IMR-90 (cell line): ENCODE measurements at regions not wholly inside any gene's neighbourhood (a gene's known extent, or its start where the extent isn't known, plus 50 kb on each side); places are given as distances from the start of the nearest gene placed in this dataset.

Experiments used
- ATAC-seq: fragments of 200-7000 bp; cut with Tn5 transposase; 2 replicates; pipeline ENCODE4 v1.9.1; 2020; ENCODE audit warnings: low read depth, mild to moderate bottlenecking, moderate library complexity
- BruUV-seq: library from RNA; stranded (reverse); fragments of 400-500 nt; replicated peaks from 2 replicates; lab custom pipeline; 2021; lab: Mats Ljungman, UMichigan
- CTCF ChIA-PET: fragments of 300-600 bp; formaldehyde crosslinking; extraction: SDS; loops from one replicate; lab custom pipeline; 2021; ENCODE audit warnings: antibody characterized with exemption; lab: Yijun Ruan, JAX
- POLR2A ChIA-PET: fragments of 300-600 bp; sonication (Branson Sonifier 250); formaldehyde crosslinking; loops from one replicate; lab custom pipeline; 2022; ENCODE audit warnings: antibody characterized with exemption; ENCODE audit not compliant: unreplicated experiment; lab: Charles Lee
- DNase-seq: peaks from one replicate; pipeline ENCODE4 v3.0.0; 2013
- H2AFZ ChIP-seq: replicated peaks from 2 replicates; pipeline ENCODE3; 2013; ENCODE audit warnings: low read length, mild to moderate bottlenecking; ENCODE audit not compliant: poor library complexity
- H2AK5ac ChIP-seq: 2 replicates; pipeline ENCODE4 v1.6.1; 2013; ENCODE audit warnings: low read depth, low read length, inconsistent platforms
- H2AK9ac ChIP-seq: replicated peaks from 2 replicates; pipeline ENCODE3; 2013; ENCODE audit warnings: mild to moderate bottlenecking, low read depth, low read length, moderate library complexity; ENCODE audit not compliant: poor library complexity
- H2BK120ac ChIP-seq: 2 replicates; pipeline ENCODE4 v1.6.1; 2013; ENCODE audit warnings: low read depth, low read length, inconsistent platforms
- H2BK15ac ChIP-seq: 3 replicates; pipeline ENCODE4 v1.6.1; 2013; ENCODE audit warnings: low read depth, low read length, inconsistent platforms
- H2BK20ac ChIP-seq: 2 replicates; pipeline ENCODE4 v1.6.1; 2013; ENCODE audit warnings: low read depth, mild to moderate bottlenecking, inconsistent platforms, low read length, moderate library complexity
- H2BK5ac ChIP-seq: 2 replicates; pipeline ENCODE4 v1.6.1; 2013; ENCODE audit warnings: mild to moderate bottlenecking, low read depth, low read length, inconsistent platforms; ENCODE audit not compliant: poor library complexity, severe bottlenecking
- H3K14ac ChIP-seq: replicated peaks from 2 replicates; pipeline ENCODE4 v1.6.1; 2013; ENCODE audit warnings: low read depth, low read length, inconsistent platforms
- H3K18ac ChIP-seq: 2 replicates; pipeline ENCODE4 v1.6.1; 2013; ENCODE audit warnings: low read depth, low read length, control low read depth
- H3K23ac ChIP-seq: 2 replicates; pipeline ENCODE4 v1.6.1; 2013; ENCODE audit warnings: low read depth, low read length, inconsistent platforms
- H3K27ac ChIP-seq: 2 replicates; pipeline ENCODE4 v1.5.1; 2013; ENCODE audit warnings: mild to moderate bottlenecking, control low read depth, low read length; ENCODE audit not compliant: insufficient read depth
- H3K27me3 ChIP-seq: 2 replicates; pipeline ENCODE4 v1.6.1; 2013; ENCODE audit warnings: low read length; ENCODE audit not compliant: control insufficient read depth, insufficient read depth
- H3K36me3 ChIP-seq: 2 replicates; pipeline ENCODE4 v1.6.1; 2013; ENCODE audit warnings: low read length, mixed read lengths; ENCODE audit not compliant: control insufficient read depth, insufficient read depth
- H3K4ac ChIP-seq: 2 replicates; pipeline ENCODE4 v1.6.1; 2013; ENCODE audit warnings: low read depth, low read length, inconsistent platforms
- H3K4me1 ChIP-seq: 2 replicates; pipeline ENCODE4 v1.6.1; 2013; ENCODE audit warnings: low read length, mixed read lengths; ENCODE audit not compliant: control insufficient read depth, insufficient read depth
- H3K4me2 ChIP-seq: 2 replicates; pipeline ENCODE4 v1.6.1; 2013; ENCODE audit warnings: low read depth, mild to moderate bottlenecking, control low read depth, low read length, moderate library complexity
- H3K4me3 ChIP-seq: 2 replicates; pipeline ENCODE4 v1.5.1; 2013; ENCODE audit warnings: low read depth, mild to moderate bottlenecking, control low read depth, low read length, moderate library complexity; ENCODE audit not compliant: insufficient read depth
- H3K56ac ChIP-seq: 2 replicates; pipeline ENCODE4 v1.6.1; 2013; ENCODE audit warnings: low read length, inconsistent platforms; ENCODE audit not compliant: insufficient read depth; ENCODE audit errors: extremely low read depth
- H3K79me1 ChIP-seq, 2 experiments: 2 replicates each; pipeline ENCODE4 v1.6.1; 2013; ENCODE audit warnings: low read length in 2 of 2, inconsistent platforms in 1 of 2, low read depth in 1 of 2
- H3K9ac ChIP-seq: 2 replicates; pipeline ENCODE4 v1.6.1; 2013; ENCODE audit warnings: low read depth, low read length, control low read depth
- H3K9me1 ChIP-seq: 2 replicates; pipeline ENCODE4 v1.6.1; 2013; ENCODE audit warnings: low read length, inconsistent platforms; ENCODE audit not compliant: insufficient read depth
- H3K9me3 ChIP-seq: 2 replicates; pipeline ENCODE4 v1.6.1; 2013; ENCODE audit warnings: low read length; ENCODE audit not compliant: control insufficient read depth, insufficient read depth
- H4K20me1 ChIP-seq: 2 replicates; pipeline ENCODE4 v1.6.1; 2013; ENCODE audit warnings: low read length, inconsistent platforms; ENCODE audit not compliant: insufficient read depth
- H4K5ac ChIP-seq: 2 replicates; pipeline ENCODE4 v1.6.1; 2013; ENCODE audit warnings: mild to moderate bottlenecking, low read depth, low read length, control low read depth
- H4K8ac ChIP-seq, 2 experiments: 2 replicates each; pipeline ENCODE4 v1.6.1; 2013; ENCODE audit warnings: low read depth in 2 of 2, low read length in 2 of 2, control low read depth in 1 of 2, inconsistent platforms in 1 of 2
- H4K91ac ChIP-seq: 2 replicates; pipeline ENCODE4 v1.6.1; 2013; ENCODE audit warnings: low read depth, low read length, inconsistent platforms; ENCODE audit not compliant: insufficient read depth
- CTCF ChIP-seq: conservative IDR thresholded peaks from 2 replicates; pipeline ENCODE4 v1.5.1; 2012; ENCODE audit warnings: mild to moderate bottlenecking, low read depth, low read length, improper control_type of control experiment
- ELK1 ChIP-seq: fragments of 150-350 bp; IDR thresholded peaks from 2 replicates; pipeline ENCODE4 v1.6.1; 2016; ENCODE audit warnings: low read depth, mild to moderate bottlenecking, low read length, moderate library complexity, borderline replicate concordance
- MAFK ChIP-seq: IDR thresholded peaks from 2 replicates; pipeline ENCODE4 v1.6.1; 2012; ENCODE audit warnings: low read depth, low read length, improper control_type of control experiment
- MAZ ChIP-seq: IDR thresholded peaks from 2 replicates; pipeline ENCODE4 v1.6.1; 2012; ENCODE audit warnings: low read depth, mild to moderate bottlenecking, low read length, improper control_type of control experiment, moderate library complexity, borderline replicate concordance
- MXI1 ChIP-seq: IDR thresholded peaks from 2 replicates; pipeline ENCODE4 v1.6.1; 2012; ENCODE audit warnings: low read depth, mild to moderate bottlenecking, low read length, moderate library complexity, borderline replicate concordance
- NFE2L2 ChIP-seq: fragments of 150-350 bp; IDR thresholded peaks from 2 replicates; pipeline ENCODE4 v1.6.1; 2016; ENCODE audit warnings: low read depth, mild to moderate bottlenecking, low read length
- POLR2A ChIP-seq: IDR thresholded peaks from 2 replicates; pipeline ENCODE4 v1.6.1; 2012; ENCODE audit warnings: mild to moderate bottlenecking, low read depth, low read length
- WGBS, 2 experiments: methylation state at CpG; one replicate each; pipeline versions ENCODE4 v1.1.5 to v1.1.7; 2013; ENCODE audit warnings: missing lambda C conversion rate in 2 of 2; ENCODE audit not compliant: insufficient read length in 1 of 2; ENCODE audit errors: extremely low coverage in 2 of 2; 5-methylcytosine and 5-hydroxymethylcytosine counted together
- dilution Hi-C: fragments of 300-500 bp; cut with HindIII; formaldehyde crosslinking; loops from one replicate; pipeline ENCODE4 v1.14.3; 2018; ENCODE audit warnings: low sequenced_read_pairs; ENCODE audit not compliant: unreplicated experiment
- in situ Hi-C: fragments of 300-500 bp; cut with MboI; formaldehyde crosslinking; loops from 3 replicates; pipeline ENCODE4 v1.14.3; 2019; ENCODE audit warnings: low sequenced_read_pairs, inconsistent platforms, mixed read lengths
- intact Hi-C: fragments of 100-400 bp; cut with micrococcal nuclease; formaldehyde crosslinking; loops from 2 replicates; pipeline ENCODE4 v1.10.0; 2022

GRCh38 chr16:77060614-77061013, 130.4 kb upstream of the MON1B start:
- no peaks in the 10 kb centered on the region for H3K36me3 ChIP-seq
- H3K56ac ChIP-seq = no peak overlapping the region
- no peak overlapping the region for H2BK120ac ChIP-seq
- dilution Hi-C loops = no loop called here
- peaks cover 5% of the 10 kb centered on the region for H3K9me3 ChIP-seq
- no peak overlapping the region for H4K8ac ChIP-seq
- BruUV-seq = no TSS peak
- H3K14ac ChIP-seq = no peak overlapping the region
- H3K4me1 ChIP-seq = no peaks in the 10 kb centered on the region
- intact Hi-C loops = no loop called here
- no peak overlapping the region for H2AK9ac ChIP-seq
- no peaks in the 10 kb centered on the region for H4K20me1 ChIP-seq
- no peak overlapping the region for H4K91ac ChIP-seq
- H3K9me1 ChIP-seq = no peaks in the 10 kb centered on the region
- H3K9ac ChIP-seq = no peak overlapping the region
- H3K4ac ChIP-seq = no peak overlapping the region
- no peak overlapping the region for H3K27ac ChIP-seq
- no peaks in the 10 kb centered on the region for H3K27me3 ChIP-seq
- H3K23ac ChIP-seq = no peak overlapping the region
- ChIA-PET CTCF (no interaction called here), POLR2A (no interaction called here)
- H2BK5ac ChIP-seq = no peak overlapping the region
- H2BK20ac ChIP-seq = no peak overlapping the region
- no peak for DNase-seq
- TF ChIP-seq ELK1 (no peak), MXI1 (no peak), NFE2L2 (no peak), MAZ (no peak), POLR2A (no peak), MAFK (no peak), CTCF (no peak)
- H3K79me1 ChIP-seq = no peaks in the 10 kb centered on the region
- H3K18ac ChIP-seq = no peak overlapping the region
- WGBS, 2 experiments = 17% methylated on average over 1 of the region's 1 CpG; no CpG with 5 or more reads in 1 of the 2 experiments
- no peak overlapping the region for H2BK15ac ChIP-seq
- no peak overlapping the region for H2AFZ ChIP-seq
- ATAC-seq = no peak
- no peak overlapping the region for H2AK5ac ChIP-seq
- H3K4me2 ChIP-seq = no peak overlapping the region
- in situ Hi-C loops = no loop called here
- no peak overlapping the region for H4K5ac ChIP-seq
- no peak overlapping the region for H3K4me3 ChIP-seq
